ENCODE measurements at regions not wholly inside any gene's neighbourhood (a gene's known extent, or its start where the extent isn't known, plus 50 kb on each side); places are given as distances from the start of the nearest gene placed in this dataset.

DNA sequence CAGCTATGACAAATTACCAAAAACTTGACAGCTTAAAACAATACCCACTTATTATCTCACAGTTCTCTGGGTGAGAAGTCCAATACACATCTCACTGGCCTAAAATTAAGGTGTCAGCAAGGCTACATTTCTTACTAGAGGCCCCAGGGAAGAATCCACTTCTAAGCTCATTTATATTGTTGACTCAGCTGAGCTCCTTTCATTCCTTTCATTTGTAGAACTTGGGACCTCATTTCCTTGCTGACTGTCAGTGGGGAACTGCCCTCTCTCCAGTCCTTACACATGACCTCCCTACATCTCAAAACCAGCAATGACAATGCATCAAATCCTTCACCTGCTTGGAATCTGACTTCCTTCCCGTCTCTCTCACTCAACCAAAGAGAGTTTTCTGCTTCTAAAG, 240.3 kb downstream of the IPMK start:
- DNase-seq = no peak
- no peaks in the 10 kb centered on the region for H3K36me3 ChIP-seq
- intact Hi-C loops (cut with DNase I) = no loop called here
- H3K27me3 ChIP-seq = no peaks in the 10 kb centered on the region
- peaks cover 0 to 8% (median 0%) of the 10 kb centered on the region in 4 donors for H3K4me1 ChIP-seq
- no peaks in the 10 kb centered on the region for H3K9me3 ChIP-seq
- no peak overlapping the region for H3K27ac ChIP-seq
- TF ChIP-seq, protein P1, sequence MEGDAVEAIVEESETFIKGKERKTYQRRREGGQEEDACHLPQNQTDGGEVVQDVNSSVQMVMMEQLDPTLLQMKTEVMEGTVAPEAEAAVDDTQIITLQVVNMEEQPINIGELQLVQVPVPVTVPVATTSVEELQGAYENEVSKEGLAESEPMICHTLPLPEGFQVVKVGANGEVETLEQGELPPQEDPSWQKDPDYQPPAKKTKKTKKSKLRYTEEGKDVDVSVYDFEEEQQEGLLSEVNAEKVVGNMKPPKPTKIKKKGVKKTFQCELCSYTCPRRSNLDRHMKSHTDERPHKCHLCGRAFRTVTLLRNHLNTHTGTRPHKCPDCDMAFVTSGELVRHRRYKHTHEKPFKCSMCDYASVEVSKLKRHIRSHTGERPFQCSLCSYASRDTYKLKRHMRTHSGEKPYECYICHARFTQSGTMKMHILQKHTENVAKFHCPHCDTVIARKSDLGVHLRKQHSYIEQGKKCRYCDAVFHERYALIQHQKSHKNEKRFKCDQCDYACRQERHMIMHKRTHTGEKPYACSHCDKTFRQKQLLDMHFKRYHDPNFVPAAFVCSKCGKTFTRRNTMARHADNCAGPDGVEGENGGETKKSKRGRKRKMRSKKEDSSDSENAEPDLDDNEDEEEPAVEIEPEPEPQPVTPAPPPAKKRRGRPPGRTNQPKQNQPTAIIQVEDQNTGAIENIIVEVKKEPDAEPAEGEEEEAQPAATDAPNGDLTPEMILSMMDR (IDR thresholded peaks at IDR 0.05) = no peak
- no peak for TF ChIP-seq POLR2A (IDR thresholded peaks at IDR 0.05)
- H3K4me3 ChIP-seq = no peak overlapping the region
- no peak for ATAC-seq
- 40% methylated on average over 1 of the region's 1 CpG for WGBS (ENCODE audit: insufficient coverage, low coverage, low lambda C conversion rate, missing lambda C conversion rate)

DNA sequence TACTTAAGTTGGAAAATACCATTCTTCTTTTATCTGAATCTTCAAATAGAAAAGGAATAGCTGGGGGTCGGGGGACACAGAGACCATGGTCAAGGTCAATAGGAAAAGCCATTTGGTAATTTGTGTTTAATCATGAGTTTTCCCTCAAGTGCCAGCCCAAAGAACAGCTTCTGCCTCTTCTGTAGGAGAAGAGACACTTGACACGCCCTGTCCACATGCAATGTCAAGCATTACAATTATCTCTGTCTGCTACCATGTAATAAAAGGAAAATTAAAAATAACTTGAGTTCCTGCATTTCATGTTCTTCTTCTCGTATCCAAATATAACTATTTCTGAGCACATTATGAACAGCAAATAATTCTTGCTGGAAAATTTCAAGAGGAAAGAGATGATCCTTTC, 241.7 kb downstream of the IPMK start:
- intact Hi-C loops (cut with DNase I) = no loop called here
- Histone ChIP-seq H3K9me3 (no peaks in the 10 kb centered on the region), H3K4me1 (peaks cover 0 to 8% (median 0%) of the 10 kb centered on the region in 4 donors), H3K27ac (no peak overlapping the region), H3K4me3 (no peak overlapping the region), H3K36me3 (no peaks in the 10 kb centered on the region), H3K27me3 (no peaks in the 10 kb centered on the region)
- WGBS (ENCODE audit: insufficient coverage, low coverage, low lambda C conversion rate, missing lambda C conversion rate) = 47% methylated on average over 3 of the region's 3 CpGs
- DNase-seq (no peak), ATAC-seq (no peak)
- TF ChIP-seq, protein P1 (IDR thresholded peaks at IDR 0.05) = no peak
- no peak for TF ChIP-seq POLR2A (IDR thresholded peaks at IDR 0.05)

DNA sequence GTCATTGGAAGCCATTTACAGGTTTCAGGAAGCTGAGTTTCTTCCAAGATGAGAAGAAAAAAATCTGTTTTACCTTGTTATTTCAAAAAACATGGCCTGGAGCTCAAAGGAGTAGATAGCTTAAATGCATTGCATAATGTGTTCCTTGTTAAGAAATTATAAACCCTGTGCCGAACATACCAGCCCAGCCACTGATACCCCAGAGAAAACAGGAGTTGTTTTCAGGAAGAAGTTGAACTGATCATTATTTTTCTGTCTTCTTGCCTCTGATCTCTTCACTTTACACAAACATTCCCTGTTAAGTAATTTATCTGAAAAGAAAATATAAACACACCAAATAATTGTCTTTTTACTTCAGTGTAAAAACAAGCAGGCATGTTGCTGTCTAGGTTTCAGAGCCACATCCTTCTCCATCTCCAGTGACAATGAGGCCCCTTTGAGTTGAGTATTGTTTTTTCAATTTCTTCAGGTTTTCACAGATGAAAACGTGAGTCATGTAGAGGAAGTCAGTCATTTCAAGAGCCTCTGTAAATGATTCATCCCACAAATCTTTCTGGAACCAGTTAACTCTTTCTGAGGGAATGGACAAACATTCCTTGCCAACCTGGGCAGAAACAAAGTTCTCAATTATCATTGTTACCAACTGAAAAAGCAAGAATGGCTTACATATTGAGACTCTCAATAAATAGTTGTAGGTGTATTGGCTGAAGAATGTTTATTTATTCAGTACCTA, 244.2 kb downstream of the IPMK start:
- ATAC-seq (peak in 3 of 4 donors; percentile 36 to 65 (median 48)), DNase-seq (no peak)
- intact Hi-C loops (cut with DNase I) = no loop called here
- H3K9me3 ChIP-seq = no peaks in the 10 kb centered on the region
- WGBS (ENCODE audit: insufficient coverage, low coverage, low lambda C conversion rate, missing lambda C conversion rate) = 16% methylated on average over 2 of the region's 2 CpGs
- no peak overlapping the region for H3K4me3 ChIP-seq
- peaks cover 0 to 8% (median 0%) of the 10 kb centered on the region in 4 donors for H3K4me1 ChIP-seq
- no peaks in the 10 kb centered on the region for H3K36me3 ChIP-seq
- H3K27me3 ChIP-seq = no peaks in the 10 kb centered on the region
- no peak overlapping the region for H3K27ac ChIP-seq
- TF ChIP-seq, protein P1 (IDR thresholded peaks at IDR 0.05) = no peak
- no peak for TF ChIP-seq POLR2A (IDR thresholded peaks at IDR 0.05)

DNA sequence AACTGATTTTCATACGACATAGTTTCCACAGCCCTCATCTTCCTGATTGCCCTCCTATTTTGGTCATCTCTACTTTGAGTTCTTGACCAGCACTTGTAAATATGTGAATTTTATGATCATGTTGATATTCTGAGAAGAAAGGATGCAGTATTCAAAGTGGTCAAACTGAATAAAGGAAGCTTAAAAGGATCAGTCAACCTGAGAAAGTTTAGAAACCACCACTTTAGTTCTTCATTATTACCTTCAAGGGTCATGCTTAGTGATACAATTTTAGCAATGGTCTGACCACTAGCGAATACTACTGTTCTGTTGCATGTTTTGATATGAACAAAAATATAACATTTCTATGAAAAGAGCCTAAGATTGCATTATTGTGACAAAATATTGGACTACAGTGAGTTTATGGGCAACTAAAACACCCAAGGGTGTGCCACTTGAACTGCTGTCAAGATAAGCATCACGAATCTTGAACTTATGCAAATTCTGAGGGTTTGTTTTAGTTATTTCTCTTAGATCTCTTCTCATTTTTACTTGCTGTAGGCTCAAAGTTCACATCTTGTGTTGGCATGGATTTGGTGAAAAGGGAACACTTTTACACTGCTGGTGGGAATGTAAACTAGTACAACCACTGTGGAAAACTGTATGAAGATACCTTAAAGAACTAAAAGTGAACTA, 247.7 kb downstream of the IPMK start:
- intact Hi-C loops (cut with DNase I) = no loop called here
- no peak overlapping the region for H3K27ac ChIP-seq
- H3K4me3 ChIP-seq = no peak overlapping the region
- ATAC-seq (no peak), DNase-seq (no peak)
- TF ChIP-seq, protein P1 (IDR thresholded peaks at IDR 0.05) = no peak
- TF ChIP-seq POLR2A (IDR thresholded peaks at IDR 0.05) = no peak
- H3K27me3 ChIP-seq = no peaks in the 10 kb centered on the region
- 47% methylated on average over 3 of the region's 3 CpGs for WGBS (ENCODE audit: insufficient coverage, low coverage, low lambda C conversion rate, missing lambda C conversion rate)
- H3K9me3 ChIP-seq = no peaks in the 10 kb centered on the region
- no peaks in the 10 kb centered on the region for H3K36me3 ChIP-seq
- peaks cover 0 to 8% (median 0%) of the 10 kb centered on the region in 4 donors for H3K4me1 ChIP-seq
